GM23338 (cell line): ENCODE measurements at regions not wholly inside any gene's neighbourhood (a gene's known extent, or its start where the extent isn't known, plus 50 kb on each side); places are given as distances from the start of the nearest gene placed in this dataset.

ENCODE experiments used
- ATAC-seq: fragments of 200-7000 bp; cut with Tn5 transposase; 3 replicates; pipeline ENCODE4 v1.9.1; 2020
- DNase-seq: peaks from one replicate; pipeline ENCODE4 v3.0.0-alpha.2; 2015; ENCODE audit warnings: low spot score
- H2AFZ ChIP-seq: fragments of 200-600 bp; sonication (generic); 2 replicates; pipeline ENCODE4 v1.8.0; 2016; ENCODE audit warnings: antibody characterized with exemption, mild to moderate bottlenecking, moderate library complexity
- H3F3A ChIP-seq: fragments of 200-600 bp; sonication (generic); replicated peaks from 2 replicates; pipeline ENCODE4 v1.8.0; 2017; ENCODE audit warnings: antibody characterized with exemption, mixed run types, low read depth
- H3K27ac ChIP-seq: fragments of 200-600 bp; sonication (generic); 2 replicates; pipeline ENCODE4 v1.6.1; 2016; ENCODE audit warnings: low read depth
- H3K27me3 ChIP-seq: fragments of 200-600 bp; sonication (generic); 2 replicates; pipeline ENCODE4 v1.8.0; 2016; ENCODE audit warnings: mild to moderate bottlenecking, mixed run types, moderate library complexity; ENCODE audit not compliant: insufficient read depth
- H3K36me3 ChIP-seq: fragments of 200-600 bp; sonication (generic); 2 replicates; pipeline ENCODE4 v1.8.0; 2016; ENCODE audit warnings: mild to moderate bottlenecking; ENCODE audit not compliant: insufficient read depth
- H3K4me1 ChIP-seq: fragments of 200-600 bp; sonication (generic); 2 replicates; pipeline ENCODE4 v1.8.0; 2016; ENCODE audit warnings: mild to moderate bottlenecking, moderate library complexity; ENCODE audit not compliant: insufficient read depth
- H3K4me2 ChIP-seq: fragments of 200-600 bp; sonication (generic); 2 replicates; pipeline ENCODE4 v1.7.1; 2017; ENCODE audit warnings: mixed run types
- H3K4me3 ChIP-seq: fragments of 200-600 bp; sonication (generic); 2 replicates; pipeline ENCODE4 v1.6.1; 2016; ENCODE audit warnings: mixed run types
- H3K79me2 ChIP-seq: fragments of 200-600 bp; sonication (generic); replicated peaks from 2 replicates; pipeline ENCODE4 v1.8.0; 2017; ENCODE audit warnings: mild to moderate bottlenecking; ENCODE audit not compliant: insufficient read depth
- H3K9me2 ChIP-seq: fragments of 200-600 bp; sonication (generic); 2 replicates; pipeline ENCODE4 v1.8.0; 2017; ENCODE audit not compliant: insufficient read depth
- H4K20me1 ChIP-seq: fragments of 200-600 bp; sonication (generic); replicated peaks from 2 replicates; pipeline ENCODE4 v1.8.0; 2017; ENCODE audit warnings: mild to moderate bottlenecking; ENCODE audit not compliant: insufficient read depth
- H3K27ac Mint-ChIP-seq: 2 replicates; pipeline ENCODE4 v1.8.0; 2020; ENCODE audit warnings: inconsistent platforms, mild to moderate bottlenecking, moderate library complexity, mixed read lengths
- H3K27me3 Mint-ChIP-seq: 3 replicates; pipeline ENCODE4 v1.8.0; 2022; ENCODE audit warnings: low read depth, mild to moderate bottlenecking, moderate library complexity, mixed read lengths, inconsistent platforms; ENCODE audit not compliant: insufficient read depth, poor library complexity
- H3K36me3 Mint-ChIP-seq: 3 replicates; pipeline ENCODE4 v1.8.0; 2021; ENCODE audit warnings: low read depth, mild to moderate bottlenecking, inconsistent platforms, moderate library complexity, mixed read lengths
- H3K4me1 Mint-ChIP-seq: 3 replicates; pipeline ENCODE4 v1.8.0; 2020; ENCODE audit warnings: mild to moderate bottlenecking, inconsistent platforms, mixed read lengths
- H3K4me3 Mint-ChIP-seq: 3 replicates; pipeline ENCODE4 v1.8.0; 2021; ENCODE audit warnings: moderate library complexity, mild to moderate bottlenecking, inconsistent platforms, mixed read lengths
- H3K9me3 Mint-ChIP-seq: 3 replicates; pipeline ENCODE4 v1.8.0; 2020; ENCODE audit warnings: moderate library complexity, mild to moderate bottlenecking, inconsistent platforms, mixed read lengths
- CREB1 ChIP-seq: fragments of 250-450 bp; sonication (Bioruptor Pico); IDR thresholded peaks from 2 replicates; pipeline ENCODE4 v1.5.0; 2020; ENCODE audit warnings: low read depth, mild to moderate bottlenecking, moderate library complexity
- EZH2phosphoT487 ChIP-seq: fragments of 200-600 bp; sonication (generic); IDR thresholded peaks from one replicate; pipeline ENCODE4 v1.8.1; 2018; ENCODE audit warnings: antibody characterized with exemption; ENCODE audit not compliant: unreplicated experiment
- JUNB ChIP-seq: IDR thresholded peaks from one replicate; pipeline ENCODE4 v1.6.1; 2016; ENCODE audit warnings: antibody characterized with exemption; ENCODE audit not compliant: unreplicated experiment
- NANOG ChIP-seq: IDR thresholded peaks from 2 replicates; pipeline ENCODE4 v1.6.1; 2016; ENCODE audit warnings: antibody characterized with exemption, borderline replicate concordance
- ZNF331 ChIP-seq: fragments of 250-450 bp; sonication (Bioruptor Pico); IDR thresholded peaks from 2 replicates; pipeline ENCODE4 v1.5.0; 2020; ENCODE audit warnings: low read depth, mild to moderate bottlenecking, moderate library complexity
- TF ChIP-seq, protein P1 (sequence below): fragments of 250-450 bp; sonication (Bioruptor Pico); IDR thresholded peaks from 2 replicates; pipeline ENCODE4 v1.5.0; 2020; ENCODE audit warnings: mild to moderate bottlenecking, moderate library complexity
- TF ChIP-seq, protein P2 (sequence below): IDR thresholded peaks from 2 replicates; pipeline ENCODE4 v1.6.1; 2016; ENCODE audit warnings: antibody characterized with exemption

DNA sequence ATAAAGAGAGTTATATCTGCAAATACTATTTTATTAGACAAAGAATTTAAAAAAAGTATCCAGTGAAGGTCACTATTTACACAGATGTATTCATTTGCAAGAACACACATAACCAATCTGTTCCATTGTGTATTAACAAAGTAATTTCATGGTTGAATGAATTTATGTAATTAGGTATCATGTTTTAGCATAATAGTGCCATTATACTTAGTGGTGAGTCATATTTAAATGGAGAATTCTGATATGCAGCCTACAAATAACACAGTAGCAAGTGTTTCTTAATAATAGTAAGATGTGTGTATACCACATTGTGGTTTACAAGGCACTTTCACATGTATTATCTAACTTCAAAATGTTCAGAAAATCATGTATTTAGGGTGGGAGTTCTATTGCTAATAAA, 1028.5 kb upstream of the ACO1 start:
- H3K4me3 ChIP-seq, result no peak overlapping the region
- H3K36me3 ChIP-seq, result no peaks in the 10 kb centered on the region
- no peaks in the 10 kb centered on the region for H3K9me2 ChIP-seq
- no peak overlapping the region for H3K27ac Mint-ChIP-seq
- H3K4me1 ChIP-seq, result no peaks in the 10 kb centered on the region
- H3F3A ChIP-seq, result no peaks in the 10 kb centered on the region
- no peak for DNase-seq
- TF ChIP-seq NANOG (no peak), ZNF331 (CRISPR knock-in tag) (no peak), JUNB (no peak)
- TF ChIP-seq, protein P1, sequence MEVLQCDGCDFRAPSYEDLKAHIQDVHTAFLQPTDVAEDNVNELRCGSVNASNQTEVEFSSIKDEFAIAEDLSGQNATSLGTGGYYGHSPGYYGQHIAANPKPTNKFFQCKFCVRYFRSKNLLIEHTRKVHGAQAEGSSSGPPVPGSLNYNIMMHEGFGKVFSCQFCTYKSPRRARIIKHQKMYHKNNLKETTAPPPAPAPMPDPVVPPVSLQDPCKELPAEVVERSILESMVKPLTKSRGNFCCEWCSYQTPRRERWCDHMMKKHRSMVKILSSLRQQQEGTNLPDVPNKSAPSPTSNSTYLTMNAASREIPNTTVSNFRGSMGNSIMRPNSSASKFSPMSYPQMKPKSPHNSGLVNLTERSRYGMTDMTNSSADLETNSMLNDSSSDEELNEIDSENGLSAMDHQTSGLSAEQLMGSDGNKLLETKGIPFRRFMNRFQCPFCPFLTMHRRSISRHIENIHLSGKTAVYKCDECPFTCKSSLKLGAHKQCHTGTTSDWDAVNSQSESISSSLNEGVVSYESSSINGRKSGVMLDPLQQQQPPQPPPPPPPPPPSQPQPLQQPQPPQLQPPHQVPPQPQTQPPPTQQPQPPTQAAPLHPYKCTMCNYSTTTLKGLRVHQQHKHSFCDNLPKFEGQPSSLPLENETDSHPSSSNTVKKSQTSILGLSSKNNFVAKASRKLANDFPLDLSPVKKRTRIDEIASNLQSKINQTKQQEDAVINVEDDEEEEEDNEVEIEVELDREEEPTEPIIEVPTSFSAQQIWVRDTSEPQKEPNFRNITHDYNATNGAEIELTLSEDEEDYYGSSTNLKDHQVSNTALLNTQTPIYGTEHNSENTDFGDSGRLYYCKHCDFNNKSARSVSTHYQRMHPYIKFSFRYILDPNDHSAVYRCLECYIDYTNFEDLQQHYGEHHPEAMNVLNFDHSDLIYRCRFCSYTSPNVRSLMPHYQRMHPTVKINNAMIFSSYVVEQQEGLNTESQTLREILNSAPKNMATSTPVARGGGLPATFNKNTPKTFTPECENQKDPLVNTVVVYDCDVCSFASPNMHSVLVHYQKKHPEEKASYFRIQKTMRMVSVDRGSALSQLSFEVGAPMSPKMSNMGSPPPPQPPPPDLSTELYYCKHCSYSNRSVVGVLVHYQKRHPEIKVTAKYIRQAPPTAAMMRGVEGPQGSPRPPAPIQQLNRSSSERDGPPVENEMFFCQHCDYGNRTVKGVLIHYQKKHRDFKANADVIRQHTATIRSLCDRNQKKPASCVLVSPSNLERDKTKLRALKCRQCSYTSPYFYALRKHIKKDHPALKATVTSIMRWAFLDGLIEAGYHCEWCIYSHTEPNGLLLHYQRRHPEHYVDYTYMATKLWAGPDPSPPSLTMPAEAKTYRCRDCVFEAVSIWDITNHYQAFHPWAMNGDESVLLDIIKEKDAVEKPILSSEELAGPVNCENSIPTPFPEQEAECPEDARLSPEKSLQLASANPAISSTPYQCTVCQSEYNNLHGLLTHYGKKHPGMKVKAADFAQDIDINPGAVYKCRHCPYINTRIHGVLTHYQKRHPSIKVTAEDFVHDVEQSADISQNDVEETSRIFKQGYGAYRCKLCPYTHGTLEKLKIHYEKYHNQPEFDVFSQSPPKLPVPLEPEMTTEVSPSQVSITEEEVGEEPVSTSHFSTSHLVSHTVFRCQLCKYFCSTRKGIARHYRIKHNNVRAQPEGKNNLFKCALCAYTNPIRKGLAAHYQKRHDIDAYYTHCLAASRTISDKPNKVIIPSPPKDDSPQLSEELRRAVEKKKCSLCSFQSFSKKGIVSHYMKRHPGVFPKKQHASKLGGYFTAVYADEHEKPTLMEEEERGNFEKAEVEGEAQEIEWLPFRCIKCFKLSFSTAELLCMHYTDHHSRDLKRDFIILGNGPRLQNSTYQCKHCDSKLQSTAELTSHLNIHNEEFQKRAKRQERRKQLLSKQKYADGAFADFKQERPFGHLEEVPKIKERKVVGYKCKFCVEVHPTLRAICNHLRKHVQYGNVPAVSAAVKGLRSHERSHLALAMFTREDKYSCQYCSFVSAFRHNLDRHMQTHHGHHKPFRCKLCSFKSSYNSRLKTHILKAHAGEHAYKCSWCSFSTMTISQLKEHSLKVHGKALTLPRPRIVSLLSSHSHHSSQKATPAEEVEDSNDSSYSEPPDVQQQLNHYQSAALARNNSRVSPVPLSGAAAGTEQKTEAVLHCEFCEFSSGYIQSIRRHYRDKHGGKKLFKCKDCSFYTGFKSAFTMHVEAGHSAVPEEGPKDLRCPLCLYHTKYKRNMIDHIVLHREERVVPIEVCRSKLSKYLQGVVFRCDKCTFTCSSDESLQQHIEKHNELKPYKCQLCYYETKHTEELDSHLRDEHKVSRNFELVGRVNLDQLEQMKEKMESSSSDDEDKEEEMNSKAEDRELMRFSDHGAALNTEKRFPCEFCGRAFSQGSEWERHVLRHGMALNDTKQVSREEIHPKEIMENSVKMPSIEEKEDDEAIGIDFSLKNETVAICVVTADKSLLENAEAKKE (CRISPR knock-in tag), result no peak
- TF ChIP-seq, protein P2, sequence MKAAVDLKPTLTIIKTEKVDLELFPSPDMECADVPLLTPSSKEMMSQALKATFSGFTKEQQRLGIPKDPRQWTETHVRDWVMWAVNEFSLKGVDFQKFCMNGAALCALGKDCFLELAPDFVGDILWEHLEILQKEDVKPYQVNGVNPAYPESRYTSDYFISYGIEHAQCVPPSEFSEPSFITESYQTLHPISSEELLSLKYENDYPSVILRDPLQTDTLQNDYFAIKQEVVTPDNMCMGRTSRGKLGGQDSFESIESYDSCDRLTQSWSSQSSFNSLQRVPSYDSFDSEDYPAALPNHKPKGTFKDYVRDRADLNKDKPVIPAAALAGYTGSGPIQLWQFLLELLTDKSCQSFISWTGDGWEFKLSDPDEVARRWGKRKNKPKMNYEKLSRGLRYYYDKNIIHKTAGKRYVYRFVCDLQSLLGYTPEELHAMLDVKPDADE, result no peak
- no peaks in the 10 kb centered on the region for H3K79me2 ChIP-seq
- ATAC-seq, result no peak
- no peak overlapping the region for H3K4me2 ChIP-seq
- H3K27me3 ChIP-seq, result no peaks in the 10 kb centered on the region
- no peaks in the 10 kb centered on the region for H4K20me1 ChIP-seq
- H3K9me3 Mint-ChIP-seq, result no peaks in the 10 kb centered on the region
- no peaks in the 10 kb centered on the region for H3K4me1 Mint-ChIP-seq
- no peak overlapping the region for H3K4me3 Mint-ChIP-seq
- no peak overlapping the region for H3K27ac ChIP-seq
- no peaks in the 10 kb centered on the region for H3K27me3 Mint-ChIP-seq
- no peaks in the 10 kb centered on the region for H3K36me3 Mint-ChIP-seq
- H2AFZ ChIP-seq, result no peak overlapping the region

DNA sequence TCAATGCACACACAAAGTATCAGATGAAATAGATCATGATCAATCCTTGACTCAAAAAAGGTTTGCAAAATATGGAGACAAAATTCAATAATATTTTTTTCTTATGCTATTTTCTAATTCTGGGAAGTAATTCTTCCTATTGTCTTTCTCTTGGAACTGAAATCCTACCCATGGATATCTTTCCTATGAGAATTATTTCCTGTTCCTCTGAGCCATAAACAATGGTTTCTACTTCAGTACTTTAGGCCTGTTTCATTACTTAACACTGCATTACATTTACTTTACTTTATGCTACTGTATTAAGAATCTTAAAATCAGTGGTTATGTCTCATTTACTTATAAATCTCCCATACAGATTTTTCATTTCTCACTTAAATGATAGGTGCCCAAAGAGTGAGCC, 1025.4 kb upstream of the ACO1 start:
- Histone ChIP-seq H4K20me1 (no peaks in the 10 kb centered on the region), H3K36me3 (no peaks in the 10 kb centered on the region), H3K4me2 (no peak overlapping the region), H2AFZ (no peak overlapping the region), H3K79me2 (no peaks in the 10 kb centered on the region), H3K4me1 (no peaks in the 10 kb centered on the region), H3K4me3 (no peak overlapping the region), H3F3A (no peaks in the 10 kb centered on the region), H3K9me2 (no peaks in the 10 kb centered on the region), H3K27me3 (no peaks in the 10 kb centered on the region), H3K27ac (no peak overlapping the region)
- H3K36me3 Mint-ChIP-seq, result no peaks in the 10 kb centered on the region
- H3K4me3 Mint-ChIP-seq, result no peak overlapping the region
- no peak for DNase-seq
- H3K27ac Mint-ChIP-seq, result no peak overlapping the region
- H3K9me3 Mint-ChIP-seq, result no peaks in the 10 kb centered on the region
- H3K4me1 Mint-ChIP-seq, result no peaks in the 10 kb centered on the region
- ATAC-seq, result no peak
- H3K27me3 Mint-ChIP-seq, result no peaks in the 10 kb centered on the region
- TF ChIP-seq CREB1 (CRISPR knock-in tag), result no peak
- TF ChIP-seq EZH2phosphoT487, result no peak
